GM06990 (cell line): ENCODE measurements at regions not wholly inside any gene's neighbourhood (a gene's known extent, or its start where the extent isn't known, plus 50 kb on each side); places are given as distances from the start of the nearest gene placed in this dataset.
A peak's percentile ranks its signal among the peaks of the same experiment; 100 is the strongest.

Source experiments
- DNase-seq: peaks from one replicate; pipeline ENCODE4 v3.0.0-alpha.2; 2011; ENCODE audit not compliant: insufficient read length; ENCODE audit errors: extremely low read depth
- H3K27me3 ChIP-seq: replicated peaks from 2 replicates; pipeline ENCODE4 v1.6.0; 2011; ENCODE audit warnings: low read length; ENCODE audit not compliant: control insufficient read depth, insufficient read depth
- H3K36me3 ChIP-seq: 2 replicates; pipeline ENCODE4 v1.5.1; 2011; ENCODE audit warnings: low read length; ENCODE audit not compliant: control insufficient read depth, insufficient read depth
- H3K4me3 ChIP-seq: replicated peaks from 2 replicates; pipeline ENCODE4 v1.5.1; 2011; ENCODE audit warnings: low read depth, mild to moderate bottlenecking, control low read depth, low read length
- CTCF ChIP-seq: IDR thresholded peaks from 2 replicates; pipeline ENCODE4 v1.5.1; 2011; ENCODE audit warnings: low read length, control low read depth, mild to moderate bottlenecking, inconsistent platforms; ENCODE audit not compliant: insufficient read depth, poor library complexity, severe bottlenecking

- no peaks in the 10 kb centered on the region for H3K27me3 ChIP-seq
- DNase-seq = no peak
- H3K36me3 ChIP-seq = no peaks in the 10 kb centered on the region
- H3K4me3 ChIP-seq = no peak overlapping the region
- TF ChIP-seq CTCF = no peak
These were observed 124.4 kb upstream of the NMUR2 start for GRCh38 chr5:152529440-152529839.

GRCh38 chr5:152532714-152533113 is 127.6 kb upstream of the NMUR2 start:
- H3K27me3 ChIP-seq = no peaks in the 10 kb centered on the region; the same call in 1 of the 2 replicates
- TF ChIP-seq CTCF = peak; percentile 48
- H3K36me3 ChIP-seq = no peaks in the 10 kb centered on the region
- no peak for DNase-seq
- H3K4me3 ChIP-seq = no peak overlapping the region

GRCh38 chr5:152534641-152535040 is 129.6 kb upstream of the NMUR2 start:
- no peak for TF ChIP-seq CTCF
- Histone ChIP-seq H3K4me3 (no peak overlapping the region), H3K36me3 (no peaks in the 10 kb centered on the region), H3K27me3 (no peaks in the 10 kb centered on the region; the same call in 1 of the 2 replicates)
- DNase-seq = no peak

- Histone ChIP-seq H3K36me3 (no peaks in the 10 kb centered on the region), H3K27me3 (no peaks in the 10 kb centered on the region), H3K4me3 (no peak overlapping the region)
- no peak for DNase-seq
- no peak for TF ChIP-seq CTCF
These were observed 137.7 kb upstream of the NMUR2 start for GRCh38 chr5:152542741-152543140.

- Histone ChIP-seq H3K27me3 (no peaks in the 10 kb centered on the region), H3K36me3 (no peaks in the 10 kb centered on the region), H3K4me3 (no peak overlapping the region)
- DNase-seq = no peak
- no peak for TF ChIP-seq CTCF
These were observed 141.4 kb upstream of the NMUR2 start for GRCh38 chr5:152546493-152546892.

GRCh38 chr5:152547202-152547601 is 142.1 kb upstream of the NMUR2 start:
- H3K27me3 ChIP-seq = no peaks in the 10 kb centered on the region
- DNase-seq = no peak

More at GRCh38 chr5:152547202-152547601, 142.1 kb upstream of the NMUR2 start:
- Histone ChIP-seq H3K4me3 (no peak overlapping the region), H3K36me3 (no peaks in the 10 kb centered on the region)
- TF ChIP-seq CTCF = no peak
